CD4-positive, alpha-beta T cell treated with Interleukin-12 subunit alpha and Interleukin-12 subunit beta, for 1 hour (primary cell): ENCODE measurements at regions not wholly inside any gene's neighbourhood (a gene's known extent, or its start where the extent isn't known, plus 50 kb on each side); places are given as distances from the start of the nearest gene placed in this dataset.
"Not testable (repeated sequence)": the region's sequence is repeated elsewhere in the genome, so short reads cannot be mapped to it uniquely, and the experiment has no call there.

Source experiments
- DNase-seq: peaks from one replicate; pipeline ENCODE4 v3.0.0-alpha.2; 2020

DNA sequence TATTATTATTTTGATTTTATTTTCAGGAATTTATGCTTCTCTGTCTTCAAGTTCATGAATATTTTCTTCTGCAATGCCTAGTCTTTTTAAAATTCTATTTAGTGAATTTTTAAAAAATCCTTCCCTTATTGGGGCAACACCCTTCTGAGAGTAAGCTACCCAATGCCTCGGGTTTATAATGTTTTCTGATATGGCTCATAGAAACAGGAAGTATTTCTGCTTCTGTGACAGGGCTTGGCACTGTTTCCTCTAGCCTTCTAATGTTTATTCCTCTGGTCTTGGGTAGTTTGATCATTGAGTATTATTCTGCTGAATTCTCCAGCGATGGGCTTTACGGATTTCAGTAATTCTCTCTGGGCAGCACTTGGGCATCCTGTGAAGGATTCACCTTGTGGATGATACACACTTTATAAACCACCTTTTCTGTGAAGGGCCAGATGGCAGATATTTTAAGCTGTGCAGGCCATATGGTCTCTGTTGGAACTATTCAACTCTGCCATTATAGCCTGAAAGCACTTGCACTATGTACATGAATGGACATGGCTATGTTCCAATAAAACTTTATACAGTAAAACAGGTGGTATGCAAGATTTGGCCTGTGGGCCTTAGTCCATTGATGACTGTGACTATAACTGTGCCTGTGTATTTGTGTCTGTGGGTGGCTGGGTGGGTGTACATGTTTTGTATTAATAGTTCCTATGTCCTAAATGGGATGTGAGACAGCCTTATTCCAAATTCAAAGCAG, 95.9 kb upstream of the FAT1 start:
- DNase-seq, result no peak

DNA sequence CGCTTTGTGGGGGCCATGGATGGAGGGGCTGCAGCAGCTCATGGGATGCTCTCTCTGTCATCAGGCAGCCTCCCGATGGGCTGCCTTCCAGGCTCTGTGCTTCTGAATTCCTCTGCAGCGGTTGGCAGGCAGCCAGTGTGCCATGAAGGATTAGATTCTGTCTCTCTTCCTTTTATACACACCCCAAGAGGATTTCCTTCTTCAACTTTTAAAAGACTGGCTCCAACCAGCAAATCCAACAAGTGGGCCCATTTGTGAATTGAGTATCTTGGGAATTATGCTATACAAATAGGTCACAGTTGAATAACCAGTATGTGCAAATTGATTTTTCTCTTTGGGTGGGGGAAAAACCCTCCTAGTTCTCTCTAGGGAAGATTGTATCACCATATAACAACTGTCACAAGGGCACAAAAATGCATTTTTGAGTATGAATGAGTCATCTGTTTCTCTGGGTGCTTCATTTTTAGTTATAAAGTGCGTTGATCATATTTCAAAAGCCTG, 96.8 kb upstream of the FAT1 start:
- DNase-seq, result no peak

DNA sequence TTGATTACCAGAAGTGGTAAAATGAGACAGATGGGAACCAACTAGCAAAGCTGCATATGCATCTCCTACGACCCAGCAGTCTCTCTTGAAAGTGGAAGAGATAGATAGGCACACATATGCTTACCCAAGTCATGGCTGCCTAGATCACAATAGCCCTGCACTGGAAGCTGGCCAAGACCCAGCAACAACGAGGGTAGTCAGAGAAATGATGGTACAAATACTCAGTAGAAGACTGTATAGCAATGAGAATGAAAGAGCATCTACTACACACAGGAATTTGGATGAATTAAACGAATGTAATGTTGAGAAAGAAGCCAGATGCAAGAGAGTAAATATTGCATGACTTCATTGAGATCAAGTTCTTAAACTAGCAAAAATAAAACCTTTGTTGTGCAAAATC, 100.3 kb upstream of the FAT1 start:
- DNase-seq, result no peak

DNA sequence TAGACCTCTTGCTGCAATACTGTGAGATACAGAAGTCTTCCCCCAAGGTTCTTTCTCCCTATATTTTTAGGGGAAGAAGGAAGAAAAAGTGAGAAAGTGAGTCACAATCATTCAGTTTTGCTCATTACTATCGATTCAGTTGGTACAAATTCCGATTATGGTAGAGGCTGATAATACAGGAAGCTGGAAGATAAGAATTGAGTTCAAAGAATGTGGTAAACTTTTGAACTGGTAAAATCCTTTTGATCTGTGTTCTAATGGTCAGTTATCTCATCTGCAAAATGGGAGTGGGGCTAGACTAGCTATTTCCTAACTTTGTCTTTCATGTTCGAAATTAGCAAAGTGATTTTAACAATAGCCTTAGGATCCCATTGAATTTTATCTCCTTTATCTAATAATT, 101.4 kb upstream of the FAT1 start:
- DNase-seq, result no peak

DNA sequence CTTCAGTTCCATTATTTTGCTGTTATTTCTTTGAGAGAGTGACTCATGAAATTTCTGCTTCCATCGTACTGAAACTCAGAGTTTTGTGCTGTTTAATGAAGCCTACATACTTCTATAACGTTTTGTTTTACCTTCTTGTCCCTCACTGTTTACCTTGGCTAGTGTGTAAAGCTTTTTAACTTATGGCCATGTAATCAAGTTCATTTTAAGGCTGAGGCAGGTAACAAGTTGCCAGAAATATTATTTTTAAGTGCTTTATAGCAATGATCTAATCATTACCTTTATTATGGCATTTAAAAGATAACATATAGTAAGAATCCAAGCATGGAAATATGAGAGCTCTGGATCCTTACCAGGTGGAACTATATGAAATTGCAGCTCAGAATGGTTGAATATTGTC, 102.3 kb upstream of the FAT1 start:
- no peak for DNase-seq

DNA sequence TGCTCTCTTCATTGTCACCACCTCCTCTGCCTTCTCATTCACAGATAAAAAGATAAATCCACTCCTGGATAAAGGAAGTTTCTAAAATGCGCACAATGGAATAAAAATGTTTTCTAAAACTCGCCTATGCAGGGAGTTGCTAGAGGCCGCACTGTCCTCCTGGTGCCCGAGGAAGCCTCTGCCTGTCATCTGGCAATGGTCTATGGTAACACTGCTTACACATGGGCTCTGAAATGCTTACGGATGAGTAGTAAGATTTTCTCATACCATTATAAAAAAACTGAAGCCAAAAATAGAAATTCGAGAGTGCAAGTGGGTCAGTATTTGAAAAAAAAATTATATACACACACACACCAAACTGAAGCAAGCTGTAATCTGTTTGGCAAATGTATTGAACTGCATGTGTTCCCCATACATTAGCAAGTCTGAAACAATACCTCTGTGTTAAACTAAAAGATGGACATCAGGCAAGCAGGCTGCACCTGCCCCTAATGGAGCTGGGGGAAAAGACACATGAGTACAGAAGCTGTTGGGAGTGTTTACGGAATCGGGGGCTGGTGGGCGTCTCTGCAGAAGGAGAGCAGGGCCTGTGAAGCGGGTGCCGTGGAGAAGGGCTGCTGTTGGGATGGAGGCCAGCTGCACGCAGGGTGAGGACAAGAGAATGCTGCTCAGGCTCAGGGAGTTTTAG, 103.3 kb upstream of the FAT1 start:
- no peak for DNase-seq

DNA sequence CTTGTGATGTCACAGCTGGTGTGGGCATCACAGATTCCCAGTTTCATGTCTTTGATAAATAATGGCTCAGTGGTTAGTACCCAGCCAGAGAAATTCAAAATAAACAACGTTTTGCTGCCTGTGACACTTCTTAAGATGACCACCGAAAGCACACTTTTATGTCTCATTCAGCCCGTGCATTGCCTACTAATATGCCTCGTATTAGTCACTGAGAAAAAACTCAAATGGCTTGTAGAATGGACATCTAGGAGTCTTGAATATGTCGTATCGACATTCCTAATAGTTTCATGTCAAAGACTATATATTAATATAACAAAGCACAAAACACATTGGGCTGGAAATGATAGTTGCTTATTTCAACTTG, 103.9 kb upstream of the FAT1 start:
- no peak for DNase-seq

DNA sequence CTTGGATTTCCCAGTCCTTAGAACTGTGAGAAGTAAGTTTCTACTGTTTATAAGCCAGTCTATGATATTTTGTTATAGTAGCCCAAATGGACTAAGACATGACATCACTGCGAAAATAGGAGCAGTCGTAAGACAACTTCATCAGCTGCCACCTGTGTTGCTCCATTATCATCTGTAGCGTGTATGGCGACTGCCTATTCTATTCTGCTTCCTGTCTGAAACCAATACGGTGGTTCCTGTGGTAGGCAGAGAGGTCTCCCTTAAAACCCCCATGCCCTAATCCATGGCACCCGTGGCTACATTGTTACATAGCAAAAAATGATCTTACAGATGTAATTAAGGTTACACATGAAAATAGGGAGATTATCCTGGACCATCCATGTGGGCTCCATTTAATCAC, 105.4 kb upstream of the FAT1 start:
- DNase-seq, result no peak

DNA sequence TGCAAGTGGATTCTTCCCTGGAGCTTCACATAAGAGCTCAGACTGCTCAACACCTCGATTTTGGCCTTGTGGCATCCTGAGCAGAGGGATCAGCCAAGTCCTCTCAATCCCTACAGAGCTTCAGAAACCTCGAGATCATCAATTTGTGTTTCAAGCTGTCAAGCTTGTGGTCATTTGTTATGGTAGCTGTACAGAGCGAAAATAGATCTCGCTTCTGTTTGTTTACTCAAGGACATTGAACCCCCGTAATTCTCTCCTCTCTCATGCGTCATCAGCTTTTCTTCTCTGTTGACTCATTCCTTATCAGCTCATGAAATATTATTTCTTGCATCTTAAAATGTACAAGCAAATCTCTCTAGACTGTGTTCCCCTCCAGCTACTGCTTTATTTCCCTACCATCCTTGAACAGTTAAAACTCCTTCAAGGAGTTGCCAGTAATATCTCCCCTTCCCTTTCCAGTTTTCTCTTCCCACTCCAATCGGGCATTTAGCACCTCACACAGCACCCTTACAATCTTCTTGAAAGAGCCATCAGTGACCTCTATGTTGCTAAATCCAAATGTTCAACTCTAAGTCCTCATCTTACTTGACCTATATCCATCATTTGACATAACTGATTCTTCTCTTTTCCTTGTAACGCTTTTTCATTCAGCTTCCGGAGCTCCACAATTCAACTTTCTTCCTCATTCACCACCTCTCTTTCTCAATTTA, 106.2 kb upstream of the FAT1 start:
- DNase-seq, result no peak

DNA sequence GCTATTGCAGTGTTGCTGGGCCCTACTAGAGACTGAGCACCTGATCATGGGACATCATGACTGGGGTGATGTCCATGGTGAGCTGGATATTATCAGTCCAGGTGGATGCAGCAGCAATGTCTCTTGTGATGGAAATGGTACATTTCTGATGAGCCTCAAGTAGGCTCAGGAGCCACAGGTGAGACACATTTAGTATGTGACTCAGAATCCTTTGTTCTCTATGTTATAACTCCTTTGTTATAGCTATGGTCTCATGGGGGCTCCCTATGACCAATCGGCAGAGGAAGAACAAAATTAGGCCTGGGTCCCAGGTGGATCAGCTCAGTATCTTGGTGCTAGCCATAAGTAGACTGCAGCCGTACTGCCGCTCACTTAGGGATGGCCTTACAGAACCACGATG, 107.9 kb upstream of the FAT1 start:
- DNase-seq, result no peak

DNA sequence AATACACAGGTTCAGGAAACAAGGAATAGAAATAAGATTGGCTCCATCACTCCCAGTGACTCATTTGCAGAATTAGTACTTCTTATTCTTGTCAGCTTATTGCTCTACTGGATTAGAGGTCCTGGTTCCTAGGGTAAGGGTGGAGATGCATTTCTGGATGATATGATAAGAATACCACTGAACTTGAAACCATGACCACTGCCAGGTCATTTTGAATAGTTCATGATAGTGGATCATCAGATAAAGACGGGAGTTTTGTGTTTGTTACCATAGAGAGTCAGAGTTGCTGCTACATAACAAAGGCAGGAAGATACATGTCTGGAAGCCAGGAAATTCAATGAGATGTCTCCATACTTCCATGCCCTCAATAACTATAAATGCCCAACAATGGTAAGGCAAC, 109.2 kb upstream of the FAT1 start:
- no peak for DNase-seq

DNA sequence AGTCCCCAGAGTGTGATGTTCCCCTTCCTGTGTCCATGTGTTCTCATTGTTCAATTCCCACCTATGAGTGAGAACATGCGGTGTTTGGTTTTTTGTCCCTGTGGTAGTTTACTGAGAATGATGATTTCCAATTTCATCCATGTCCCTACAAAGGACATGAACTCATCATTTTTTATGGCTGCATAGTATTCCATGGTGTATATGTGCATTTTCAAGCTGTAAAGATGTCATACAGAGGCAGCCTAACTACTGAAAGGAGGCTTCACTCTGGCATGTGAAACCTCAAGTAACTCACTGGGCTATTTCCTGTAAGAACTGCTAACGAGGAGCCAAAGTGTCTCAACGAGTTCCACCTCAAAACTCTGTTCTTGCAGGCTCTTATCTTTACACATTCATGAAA, 113.8 kb upstream of the FAT1 start:
- DNase-seq, result not testable (repeated sequence)

DNA sequence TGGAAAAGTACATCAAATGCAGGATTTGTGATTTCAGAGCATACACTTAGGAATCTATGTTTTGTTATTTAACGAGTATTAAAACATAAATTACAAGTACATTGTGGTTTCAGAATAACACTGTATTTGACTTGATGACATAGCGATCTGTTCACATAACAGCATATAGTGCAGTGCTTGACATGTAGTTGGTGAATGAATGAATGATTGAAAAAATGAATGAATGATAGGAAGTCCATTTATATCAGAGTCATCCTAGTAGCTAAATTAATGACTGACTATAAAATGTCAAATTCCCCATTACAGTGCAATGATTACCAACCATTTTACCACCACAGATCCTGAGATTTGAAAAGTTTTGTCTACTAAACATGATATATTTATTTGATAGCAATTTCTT, 114.6 kb upstream of the FAT1 start:
- DNase-seq, result no peak

DNA sequence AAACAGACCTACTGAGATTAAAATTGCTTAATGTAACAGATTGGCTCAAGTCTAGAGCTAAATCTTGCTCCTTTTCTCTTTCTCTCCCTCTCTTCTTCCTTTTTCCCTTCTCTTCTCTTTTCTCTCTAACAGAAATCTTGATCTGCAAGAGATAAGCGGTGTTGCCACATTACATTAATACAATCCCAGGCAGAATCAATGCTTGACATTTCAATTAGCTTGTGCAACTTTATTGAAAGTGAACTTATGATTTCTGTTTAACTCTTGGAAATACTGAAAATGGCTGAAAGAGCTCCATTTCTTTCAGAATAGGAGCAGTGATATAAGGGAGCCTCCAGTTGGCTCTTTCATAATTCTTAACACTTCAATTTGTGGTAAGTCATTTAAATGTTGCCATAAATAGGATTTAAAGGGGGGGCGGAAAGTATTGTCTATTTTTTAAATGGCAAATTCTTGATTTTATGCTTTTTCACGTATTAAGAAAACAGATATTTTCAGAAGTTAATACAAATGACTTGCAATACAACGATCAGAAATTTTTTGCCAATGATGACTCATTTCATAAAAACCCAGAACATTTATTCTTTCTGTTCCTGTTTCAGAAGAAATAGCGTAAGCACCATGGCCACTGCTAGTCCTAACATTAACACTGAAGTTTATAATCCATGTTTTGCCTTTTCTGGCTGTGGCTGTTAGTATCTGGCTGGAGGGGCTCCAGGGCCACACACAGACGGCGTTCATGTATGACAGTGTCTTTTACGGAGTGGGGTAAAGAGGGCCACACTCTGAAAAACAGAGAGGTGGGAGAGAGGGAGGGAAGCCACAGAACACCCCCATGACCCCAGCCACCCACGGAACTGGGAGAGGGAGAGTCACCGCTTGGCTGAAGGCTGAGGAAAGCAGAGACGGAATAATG, 115.7 kb upstream of the FAT1 start:
- no peak for DNase-seq

DNA sequence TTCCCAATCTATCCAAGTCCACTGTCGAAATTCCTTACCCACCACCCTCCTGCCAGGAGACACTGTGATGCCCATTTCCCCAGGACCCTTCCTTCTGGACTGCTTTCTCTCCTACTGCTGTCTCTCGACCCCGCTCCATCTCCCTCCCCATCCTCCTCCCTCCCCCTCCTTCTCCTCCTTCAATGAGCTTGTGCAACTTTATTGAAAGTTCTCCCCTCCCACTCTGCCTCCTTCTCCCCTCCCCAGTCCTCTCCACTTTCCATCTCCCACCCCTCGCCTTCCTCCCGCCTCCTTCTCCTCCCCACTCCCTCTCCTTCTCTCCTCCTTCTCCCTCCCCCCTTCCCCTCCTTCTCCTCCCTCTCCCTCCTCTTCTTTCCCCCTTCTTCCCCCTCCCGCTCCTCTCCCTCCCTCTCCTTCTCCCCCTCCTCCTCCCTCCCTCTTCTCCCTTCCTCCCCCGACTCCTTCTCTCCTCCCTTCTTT, 116.6 kb upstream of the FAT1 start:
- no peak for DNase-seq

DNA sequence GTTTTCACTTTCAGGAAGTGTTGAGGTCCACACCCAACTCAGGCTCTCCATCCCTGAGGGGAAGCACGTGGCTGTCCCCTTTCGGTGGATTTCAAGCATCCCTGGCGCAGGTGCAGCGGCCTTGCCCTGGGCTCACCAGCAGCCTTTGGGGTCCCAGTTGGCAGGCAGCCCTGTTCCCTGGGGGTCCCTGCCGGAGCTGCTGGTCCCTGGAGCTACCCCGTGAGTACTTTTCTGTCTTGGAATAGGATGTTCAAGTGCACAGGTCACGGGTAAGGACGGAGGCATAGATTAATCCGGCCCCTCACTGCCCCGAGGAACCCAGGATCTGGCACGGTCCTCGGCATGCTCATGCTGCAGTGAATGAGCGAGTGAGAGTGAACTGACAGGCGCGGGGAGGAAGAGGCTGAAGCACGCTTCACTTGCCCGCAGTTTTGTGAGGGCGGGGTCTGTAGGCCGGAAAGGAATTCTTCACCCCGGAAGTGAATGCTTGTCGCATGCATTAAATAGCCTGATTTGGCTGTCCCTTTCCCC, 117.2 kb upstream of the FAT1 start:
- no peak for DNase-seq

DNA sequence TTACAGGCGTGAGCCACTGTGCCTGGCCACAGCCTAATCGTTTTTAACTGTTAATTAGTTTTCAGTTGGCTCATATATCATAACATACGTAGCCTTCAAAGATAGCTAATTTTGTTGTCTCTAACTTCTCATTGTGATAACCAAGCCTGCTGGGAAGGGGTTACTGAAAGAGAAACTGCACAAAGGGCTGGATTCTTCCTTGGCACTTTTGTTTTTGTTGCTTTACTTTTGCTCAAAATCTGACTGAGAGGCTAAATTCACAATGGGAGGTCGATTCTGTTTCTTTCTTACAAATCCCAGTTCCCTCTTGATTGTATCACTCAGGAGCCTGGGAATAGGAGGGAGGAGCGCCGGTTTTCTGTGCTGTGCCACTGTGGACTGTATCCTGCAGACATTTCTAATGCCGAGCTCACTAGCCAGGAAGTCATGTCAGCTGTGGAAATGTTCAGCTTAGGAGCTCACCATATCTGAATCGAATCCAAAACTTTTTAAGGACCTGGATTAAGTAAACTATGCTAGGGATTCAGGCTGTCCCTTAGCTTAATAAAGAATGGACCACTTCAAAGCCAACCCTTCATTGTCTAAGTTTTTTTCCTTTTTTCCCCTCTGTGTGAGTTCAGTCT, 120.5 kb upstream of the FAT1 start:
- no peak for DNase-seq

DNA sequence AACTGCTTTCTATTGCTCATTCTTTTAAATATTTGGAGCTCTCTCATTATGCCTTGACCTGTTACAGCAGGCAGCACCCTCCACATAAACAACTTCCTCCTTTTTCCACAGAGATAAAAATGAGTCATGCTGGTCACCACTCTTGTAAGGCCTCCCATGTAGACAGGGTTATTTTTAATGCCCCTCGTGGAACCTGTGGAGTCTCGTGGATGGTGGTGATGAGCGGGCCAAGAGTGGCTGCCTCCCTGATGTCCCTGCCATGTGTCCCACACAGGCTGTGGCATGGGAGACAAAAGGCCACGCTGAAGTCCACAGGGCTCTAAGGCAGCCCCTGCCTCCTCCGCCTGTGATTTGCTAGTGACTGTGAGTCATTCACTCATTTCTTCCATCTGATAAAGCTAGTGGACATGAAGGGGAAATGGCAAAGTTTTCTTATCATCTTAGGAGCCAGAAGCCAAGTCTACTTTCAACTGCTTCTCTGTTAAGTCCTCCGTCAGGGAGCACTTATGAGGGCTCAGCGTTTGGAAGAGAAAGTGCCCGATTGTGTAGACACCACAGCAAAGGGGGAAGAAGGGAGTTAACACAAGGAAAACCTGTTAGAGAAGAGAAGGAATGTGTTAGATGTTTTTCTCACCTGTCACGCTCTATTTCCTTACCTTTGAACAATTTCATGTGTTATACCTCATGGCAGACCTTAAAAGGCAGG, 121.6 kb upstream of the FAT1 start:
- no peak for DNase-seq

DNA sequence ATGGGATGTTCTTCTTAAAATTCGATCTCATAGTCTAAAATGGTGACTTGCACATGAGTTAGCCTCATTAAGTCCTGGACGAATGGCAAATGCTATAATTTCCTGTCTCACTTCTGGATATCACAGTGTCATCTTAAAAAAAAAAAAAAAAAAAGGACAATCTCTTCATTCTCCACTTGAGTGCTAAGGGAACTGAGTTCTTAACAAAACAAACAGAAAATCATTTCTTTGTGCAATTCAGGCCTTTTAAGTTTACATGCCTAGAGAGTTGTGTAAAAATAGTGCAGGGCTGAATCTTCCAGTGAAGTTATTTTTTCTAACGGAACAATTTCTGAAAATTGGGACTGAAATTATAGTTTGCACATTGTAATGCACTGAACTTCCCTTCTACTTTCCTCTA, 122.8 kb upstream of the FAT1 start:
- no peak for DNase-seq

DNA sequence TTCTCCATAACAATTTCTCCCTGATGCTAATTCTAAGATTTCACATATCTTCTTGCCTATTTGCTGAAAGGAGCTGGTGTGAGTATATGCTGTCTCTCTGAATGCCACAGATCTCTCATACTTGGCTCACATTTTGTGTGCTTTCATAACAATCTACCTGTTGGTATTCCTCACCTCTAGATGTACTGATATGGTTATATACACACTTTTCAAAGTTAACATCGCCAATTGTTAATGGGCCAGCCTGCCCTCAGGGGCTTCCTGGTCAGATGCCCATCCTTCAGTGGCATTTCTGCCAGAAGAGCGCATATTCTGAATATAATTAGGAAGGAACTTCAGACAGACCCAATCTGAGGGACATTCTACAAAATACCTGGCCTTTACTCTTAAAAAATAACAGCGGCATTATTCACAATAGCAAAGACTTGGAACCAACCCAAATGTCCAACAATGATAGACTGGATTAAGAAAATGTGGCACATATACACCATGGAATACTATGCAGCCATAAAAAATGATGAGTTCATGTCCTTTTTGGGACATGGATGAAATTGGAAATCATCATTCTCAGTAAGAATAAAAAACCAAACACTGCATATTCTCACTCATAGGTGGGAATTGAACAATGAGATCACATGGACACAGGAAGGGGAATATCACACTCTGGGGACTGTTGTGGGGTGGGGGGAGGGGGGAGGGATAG, 123.9 kb upstream of the FAT1 start:
- not testable (repeated sequence) for DNase-seq

DNA sequence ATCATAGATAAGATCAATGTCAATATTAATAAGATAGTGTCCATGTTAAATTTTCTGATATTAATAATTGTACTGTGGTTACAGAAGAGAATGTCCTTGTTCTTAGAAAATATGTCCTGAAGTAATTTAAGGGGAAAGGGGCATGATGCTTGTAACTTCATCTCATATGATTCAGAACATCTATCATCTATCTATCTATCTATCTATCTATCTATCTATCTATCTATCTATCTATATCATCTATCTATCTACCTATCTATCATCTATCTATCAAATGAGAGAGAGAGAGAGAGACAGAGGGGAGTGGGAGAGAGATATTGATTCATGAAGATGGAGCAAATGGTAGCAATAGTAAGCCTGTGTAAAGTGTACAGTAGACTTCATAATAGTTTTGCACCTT, 124.8 kb upstream of the FAT1 start:
- no peak for DNase-seq
